ENCODE measurements at regions not wholly inside any gene's neighbourhood (a gene's known extent, or its start where the extent isn't known, plus 50 kb on each side); places are given as distances from the start of the nearest gene placed in this dataset.
A peak's percentile ranks its signal among the peaks of the same experiment; 100 is the strongest.

DNA sequence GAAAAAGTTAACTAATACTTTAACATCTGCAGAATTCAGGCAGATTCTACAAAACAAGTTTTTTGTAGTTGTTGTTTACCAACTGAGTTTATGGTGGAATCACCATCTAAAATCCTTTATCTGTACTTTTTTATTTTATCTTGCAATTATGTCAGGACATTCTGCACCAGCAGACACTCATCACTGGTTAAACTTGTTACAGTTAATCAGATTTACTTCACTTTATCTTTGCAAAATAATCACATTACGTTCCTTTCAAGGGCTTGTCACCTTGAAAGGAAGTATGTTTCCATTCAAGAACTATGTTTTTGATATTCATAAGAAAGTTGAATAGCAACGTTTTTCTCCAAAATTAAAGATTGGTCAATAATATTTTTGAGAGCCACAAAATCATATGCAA, 796.6 kb upstream of the ROBO1 start:
- no peak for DNase-seq

DNA sequence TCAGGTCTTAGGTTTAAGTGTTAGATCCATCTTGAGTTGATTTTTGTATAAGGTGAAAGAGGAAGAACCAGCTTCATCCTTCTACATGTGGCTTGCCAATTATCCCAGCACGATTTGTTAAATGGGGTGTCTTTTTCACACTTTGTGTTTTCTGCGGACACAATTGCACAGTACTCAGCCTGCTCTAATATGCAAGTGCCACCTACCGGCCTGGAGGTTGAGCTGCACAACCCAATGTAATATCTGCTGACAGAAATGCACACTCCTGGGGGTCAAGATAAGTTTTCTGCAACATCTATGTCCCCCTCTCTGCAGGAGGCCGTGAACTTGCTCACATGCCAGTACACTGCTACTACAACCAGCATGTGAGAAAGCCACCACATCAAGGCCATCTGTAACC, 791.9 kb upstream of the ROBO1 start:
- no peak for DNase-seq

DNA sequence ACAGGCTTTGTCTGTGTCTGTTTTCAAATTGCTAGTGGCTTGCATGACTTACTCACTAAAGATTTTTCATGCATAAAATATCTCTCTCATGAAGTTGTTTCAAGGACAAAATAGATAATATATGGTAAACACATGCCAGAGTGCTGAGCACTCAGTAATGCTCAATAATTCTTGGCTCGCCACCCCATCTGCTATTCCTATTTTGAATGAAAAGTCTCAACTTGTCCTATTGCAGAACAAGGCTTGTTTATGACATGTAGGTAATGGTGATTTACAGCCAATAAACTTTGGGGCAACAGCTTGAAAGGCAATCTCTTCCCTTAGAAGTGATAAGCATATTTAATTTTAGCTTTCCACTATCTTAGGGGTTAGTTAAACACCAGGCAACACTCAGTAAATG, 789.0 kb upstream of the ROBO1 start:
- DNase-seq: peak; percentile 77

DNA sequence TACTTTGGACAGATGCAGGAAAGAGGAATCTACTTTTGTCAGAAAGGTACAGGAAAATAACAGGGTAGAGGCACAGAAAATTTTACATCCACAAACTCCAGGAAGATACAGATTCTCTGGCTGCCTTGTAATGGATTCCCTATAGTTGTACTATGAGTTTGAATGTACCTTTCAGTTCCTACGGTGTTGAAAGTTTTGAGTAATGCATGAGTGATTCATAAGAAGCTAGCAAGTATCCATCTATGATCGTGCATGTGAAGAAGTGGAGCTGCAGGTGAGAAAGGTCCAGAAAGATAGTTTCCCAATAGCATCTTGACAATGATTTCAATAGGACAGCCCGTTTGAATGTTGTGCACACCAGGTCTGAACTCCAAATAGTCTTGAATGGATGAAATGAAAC, 786.5 kb upstream of the ROBO1 start:
- no peak for DNase-seq

DNA sequence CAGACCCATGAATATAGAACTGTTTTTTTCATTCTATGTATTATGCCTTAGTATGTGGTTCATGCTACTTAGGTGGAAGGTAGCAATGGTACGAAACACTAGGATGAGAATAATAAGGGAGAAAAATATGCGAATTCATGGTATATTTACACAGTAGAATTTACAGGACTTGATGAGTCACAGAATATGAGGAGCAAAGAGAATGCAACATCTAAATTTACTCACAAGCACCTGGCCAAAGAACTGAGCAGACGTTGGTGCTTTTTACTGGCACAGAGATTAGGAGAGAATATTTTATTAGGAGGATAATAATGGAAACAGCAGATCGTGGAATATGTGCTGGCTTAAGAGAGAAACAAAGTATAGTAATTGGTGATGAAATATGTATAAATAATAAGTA, 785.4 kb upstream of the ROBO1 start:
- no peak for DNase-seq

DNA sequence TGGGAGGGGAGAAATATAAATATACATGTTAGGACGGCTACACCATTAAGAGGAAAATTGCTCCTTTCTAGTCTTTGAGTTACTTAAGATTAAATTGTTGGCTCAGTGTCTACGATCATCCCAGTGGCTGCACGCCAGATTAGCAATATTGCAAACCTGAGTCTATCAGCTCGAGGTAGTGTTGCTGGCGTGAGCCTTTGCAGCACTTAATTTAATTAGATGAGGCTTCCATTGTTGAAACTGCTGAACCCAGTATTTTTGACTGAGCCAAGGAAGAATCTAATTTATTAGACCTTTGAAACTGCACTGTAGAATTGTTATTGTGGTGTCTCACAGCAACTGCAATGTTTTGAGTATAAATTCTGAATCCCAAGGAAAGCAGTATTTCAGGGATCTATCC, 782.4 kb upstream of the ROBO1 start:
- DNase-seq: peak; percentile 70

DNA sequence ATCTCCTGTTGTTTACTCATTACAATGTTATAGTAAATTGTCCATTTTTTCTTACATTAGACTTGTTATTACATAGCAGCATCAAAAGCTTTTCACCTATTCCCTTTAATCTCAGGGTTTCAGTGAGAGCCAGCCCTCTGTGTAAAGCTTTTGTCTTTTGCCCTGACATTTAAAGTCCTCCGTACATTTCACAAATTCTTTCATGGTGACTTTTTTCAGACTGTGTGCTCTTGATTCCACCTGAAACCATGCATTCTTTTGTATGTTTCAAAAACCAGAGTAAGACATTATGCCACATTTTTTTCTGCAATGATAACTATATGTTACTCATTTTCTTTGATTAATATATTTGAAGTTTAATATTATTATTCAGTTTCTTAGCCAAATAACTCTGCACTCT, 781.4 kb upstream of the ROBO1 start:
- no peak for DNase-seq

DNA sequence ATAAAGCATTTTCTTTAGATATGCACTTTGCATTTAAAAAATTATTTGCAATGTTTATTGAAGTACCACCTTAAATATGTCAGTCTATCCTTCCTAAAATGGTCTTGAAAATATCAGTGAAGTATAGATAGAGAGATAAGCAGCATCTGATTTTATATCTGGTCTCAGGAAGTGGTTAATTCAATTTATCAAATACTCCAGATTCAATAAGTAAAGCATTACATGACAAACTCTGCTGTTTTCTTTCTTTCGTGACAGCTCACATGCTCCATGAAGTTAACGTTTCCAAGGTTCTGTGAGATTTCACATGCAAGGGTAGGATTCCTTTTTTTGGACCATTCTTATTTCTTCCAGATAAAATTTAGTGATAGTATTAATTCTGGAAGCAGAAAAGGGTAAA, 775.4 kb upstream of the ROBO1 start:
- DNase-seq: no peak

DNA sequence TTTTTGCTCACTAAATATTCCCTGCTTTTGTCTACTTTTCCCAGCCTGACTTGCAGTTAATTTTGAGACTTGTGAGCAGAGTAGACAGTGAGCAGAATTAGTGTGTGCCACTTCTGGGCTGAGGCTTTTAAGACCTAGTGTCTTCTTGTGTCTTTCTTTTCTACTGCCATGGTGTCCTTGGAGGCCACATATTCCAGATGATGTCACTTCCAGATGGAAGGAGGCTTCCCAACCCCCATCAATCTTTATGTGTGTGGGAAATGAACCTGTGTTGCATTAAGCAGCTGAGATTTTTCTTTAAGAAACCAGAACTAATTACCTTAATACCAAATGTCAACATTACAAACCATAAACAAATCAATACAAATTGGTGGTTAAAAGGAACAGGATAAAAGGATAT, 774.7 kb upstream of the ROBO1 start:
- no peak for DNase-seq

DNA sequence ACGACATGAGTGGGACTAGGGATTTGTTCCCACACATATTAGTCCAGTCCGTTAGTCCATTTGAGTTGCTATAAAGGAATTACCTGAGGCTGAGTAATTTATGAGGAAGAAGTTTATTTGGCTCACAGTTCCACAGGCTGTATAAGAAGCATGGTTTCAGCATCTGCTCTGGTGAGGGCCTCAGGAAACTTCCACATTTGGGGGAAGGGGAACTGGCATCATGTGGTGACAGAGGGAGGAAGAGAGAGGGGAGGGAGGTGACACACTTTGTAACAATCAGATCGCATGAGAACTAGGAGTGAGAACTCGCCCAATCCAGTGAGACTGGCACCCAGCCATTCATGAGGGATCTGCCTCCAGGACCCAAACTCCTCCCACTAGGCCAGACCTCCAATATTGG, 769.9 kb upstream of the ROBO1 start:
- no peak for DNase-seq

DNA sequence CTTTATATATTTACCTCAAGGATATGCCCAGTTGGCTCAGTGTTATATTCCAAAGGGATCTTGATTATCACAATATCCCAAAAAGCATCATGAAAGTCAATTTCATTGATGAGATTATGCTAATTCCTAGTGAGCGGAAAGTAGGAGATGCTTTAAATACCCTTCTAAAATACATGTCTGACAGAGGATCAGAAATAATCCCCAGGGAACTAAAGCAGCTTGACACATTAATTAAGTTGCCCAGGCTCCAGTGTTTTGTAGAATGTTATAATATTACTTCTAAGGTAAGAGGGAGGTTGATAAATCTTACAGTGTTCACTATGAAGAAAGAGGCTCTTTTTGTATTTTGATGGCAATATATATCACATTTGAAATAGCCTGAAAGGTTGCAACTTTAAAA, 767.5 kb upstream of the ROBO1 start:
- DNase-seq: no peak

DNA sequence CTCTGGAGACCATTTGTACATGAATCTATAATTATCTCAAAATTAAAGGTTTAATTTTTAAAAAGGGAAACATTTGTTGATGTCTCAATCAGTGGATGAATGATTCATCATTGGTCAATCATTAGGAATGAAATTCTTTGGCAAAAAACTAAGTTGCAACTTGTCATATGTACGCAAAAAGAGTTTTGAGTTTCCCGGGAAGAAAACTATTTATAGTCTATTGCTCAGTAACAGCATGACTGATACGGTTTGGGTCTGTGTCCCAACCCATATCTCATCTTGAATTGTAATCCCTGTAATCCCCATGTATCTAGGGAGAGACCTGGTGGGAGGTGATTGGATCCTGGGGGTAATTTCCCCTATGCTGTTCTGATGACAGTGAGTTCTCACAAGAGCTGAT, 765.8 kb upstream of the ROBO1 start:
- DNase-seq: no peak

DNA sequence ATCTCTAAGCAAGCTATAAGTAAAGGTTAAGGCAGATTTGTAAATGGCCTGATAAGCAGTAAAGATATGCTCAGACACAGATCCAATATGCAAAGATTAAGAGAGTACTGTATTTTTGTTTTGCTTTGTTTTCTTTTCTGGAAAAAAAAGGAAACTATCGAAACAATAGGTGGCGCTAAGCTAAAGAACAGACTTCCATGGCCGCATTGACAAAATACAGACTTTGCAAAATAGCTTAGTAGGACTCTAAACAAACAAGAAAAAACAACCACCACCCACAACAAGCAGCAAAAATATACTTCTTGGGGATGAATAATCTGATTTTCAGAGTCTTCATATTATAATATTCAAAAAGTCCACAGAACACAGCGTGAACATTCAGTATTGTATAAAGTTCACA, 758.4 kb upstream of the ROBO1 start:
- no peak for DNase-seq

DNA sequence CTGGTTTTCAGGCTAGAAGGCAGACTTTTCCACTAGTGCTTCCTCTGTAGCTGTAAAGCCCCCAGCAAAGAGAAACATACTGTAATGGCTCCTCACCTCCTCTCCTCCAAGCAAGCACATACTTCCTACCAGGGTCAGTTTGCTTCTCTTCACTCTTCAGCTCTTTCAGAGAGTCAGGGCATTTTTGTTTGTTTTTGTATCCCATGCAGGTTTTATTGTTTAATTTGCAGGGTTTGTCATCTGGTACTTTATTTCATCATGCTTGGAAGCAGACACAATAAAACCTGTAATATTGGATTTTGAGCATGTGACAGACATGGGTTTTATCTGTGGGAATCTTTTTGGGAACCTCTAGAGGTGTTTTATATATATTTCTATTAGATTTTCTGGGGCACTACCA, 753.3 kb upstream of the ROBO1 start:
- DNase-seq: no peak

DNA sequence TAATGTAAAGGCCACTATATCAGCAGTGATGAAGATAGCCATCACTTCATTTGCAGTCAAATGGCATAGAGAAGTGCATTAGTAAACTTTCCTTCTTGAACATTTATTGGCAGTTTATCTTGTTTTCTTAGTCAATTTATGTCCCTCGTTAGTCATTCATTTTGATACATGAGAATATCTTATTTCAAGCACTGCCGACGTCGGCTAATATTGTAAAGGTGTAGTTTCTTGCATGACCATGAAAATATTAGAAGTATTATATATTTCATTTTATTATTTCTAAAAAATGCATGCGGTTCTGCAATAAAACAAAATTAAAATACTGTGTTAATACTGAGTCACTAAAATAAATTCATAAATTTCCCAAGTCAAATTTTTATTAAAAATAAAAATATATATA, 751.6 kb upstream of the ROBO1 start:
- DNase-seq: no peak

DNA sequence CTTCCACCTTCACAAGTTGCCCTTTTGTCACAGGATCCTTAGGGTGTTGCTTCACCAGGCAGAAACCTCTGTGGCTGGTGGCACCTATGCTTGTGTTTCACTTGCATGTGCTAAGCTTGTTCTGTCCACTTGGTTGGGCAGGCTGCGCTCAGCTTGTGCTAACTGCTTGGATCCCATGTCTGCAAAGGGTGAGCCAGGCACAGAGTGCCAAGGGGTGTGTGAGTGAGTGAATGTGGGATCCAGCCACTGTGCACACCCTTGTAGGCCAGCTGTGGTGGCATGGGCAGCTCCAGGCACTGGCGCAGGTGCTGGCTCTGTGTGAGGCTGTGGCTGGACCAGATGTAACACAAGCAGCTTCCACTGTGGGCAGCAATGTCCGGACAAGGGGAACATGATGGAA, 728.7 kb upstream of the ROBO1 start:
- DNase-seq: no peak

DNA sequence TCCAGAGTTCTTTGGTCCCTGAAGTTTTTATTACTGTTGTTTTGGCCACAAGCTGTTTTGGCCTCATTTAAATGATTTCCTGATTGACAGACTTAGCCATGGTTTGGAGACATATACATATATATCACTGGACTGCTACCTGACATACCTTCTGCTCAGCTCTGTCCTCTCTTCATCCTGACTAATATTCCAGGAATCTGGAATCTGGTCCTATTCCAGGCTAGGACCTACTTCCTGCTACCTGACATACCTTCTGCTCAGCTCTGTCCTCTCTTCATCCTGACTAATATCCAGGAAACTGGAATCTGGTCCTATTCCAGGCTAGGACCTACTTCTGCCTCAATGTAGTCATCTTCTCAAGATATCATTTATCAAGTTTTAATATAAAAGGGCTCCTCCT, 724.4 kb upstream of the ROBO1 start:
- no peak for DNase-seq

DNA sequence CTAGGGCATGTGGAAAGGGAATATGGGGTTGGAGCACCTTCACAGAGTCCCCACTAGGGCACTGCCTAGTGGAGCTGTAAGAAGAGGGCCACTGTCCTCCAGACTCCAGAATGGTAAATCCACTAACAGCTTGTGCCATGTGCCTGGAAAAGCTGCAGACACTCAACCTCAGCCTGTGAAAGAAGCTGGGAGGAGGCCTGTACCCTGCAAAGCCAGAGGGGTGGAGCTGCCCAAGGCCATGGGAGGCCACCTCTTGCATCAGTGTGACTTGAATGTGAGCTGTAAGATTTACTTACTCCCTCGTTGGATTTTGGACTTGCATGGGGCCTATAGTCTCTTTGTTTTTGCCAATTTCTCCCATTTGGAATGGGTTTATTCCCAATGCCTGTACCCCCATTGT, 705.2 kb upstream of the ROBO1 start:
- DNase-seq: no peak

DNA sequence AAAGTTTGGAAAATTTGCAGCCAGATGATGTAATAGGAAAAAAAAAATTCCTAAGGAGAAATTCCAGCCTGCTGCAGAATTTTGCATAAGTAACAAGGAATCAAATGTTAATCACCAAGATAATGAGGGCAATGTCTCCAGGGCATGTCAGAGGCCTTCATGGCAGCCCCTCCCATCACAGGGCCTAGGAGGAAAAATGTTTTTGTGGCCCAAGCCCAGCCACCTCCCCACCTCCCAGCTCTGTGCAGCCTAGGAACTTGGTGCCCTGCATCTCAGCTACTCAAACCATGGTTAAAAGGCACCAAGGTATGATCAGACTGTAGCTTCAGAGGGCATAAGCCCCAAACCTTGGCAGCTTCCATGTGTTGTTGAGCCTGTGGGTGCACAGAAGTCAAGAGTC, 704.7 kb upstream of the ROBO1 start:
- no peak for DNase-seq

DNA sequence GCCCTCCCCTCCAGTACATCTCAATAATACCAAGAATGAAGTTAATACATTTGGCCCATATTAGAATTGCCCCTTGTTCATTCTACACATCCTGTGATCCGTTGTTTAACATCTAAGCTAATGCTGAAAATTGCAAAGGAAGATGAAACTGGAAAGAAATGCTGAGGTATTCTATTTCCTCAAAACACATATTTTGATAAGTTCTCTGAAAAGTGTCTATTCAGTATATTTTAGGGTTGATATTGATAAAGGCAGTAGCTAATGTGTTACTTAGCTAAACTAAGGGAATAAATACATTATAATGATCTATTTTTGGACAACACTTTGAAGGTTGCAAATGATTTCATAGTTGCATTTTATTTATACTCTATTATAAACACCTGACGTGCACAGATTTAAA, 702.6 kb upstream of the ROBO1 start:
- no peak for DNase-seq

DNA sequence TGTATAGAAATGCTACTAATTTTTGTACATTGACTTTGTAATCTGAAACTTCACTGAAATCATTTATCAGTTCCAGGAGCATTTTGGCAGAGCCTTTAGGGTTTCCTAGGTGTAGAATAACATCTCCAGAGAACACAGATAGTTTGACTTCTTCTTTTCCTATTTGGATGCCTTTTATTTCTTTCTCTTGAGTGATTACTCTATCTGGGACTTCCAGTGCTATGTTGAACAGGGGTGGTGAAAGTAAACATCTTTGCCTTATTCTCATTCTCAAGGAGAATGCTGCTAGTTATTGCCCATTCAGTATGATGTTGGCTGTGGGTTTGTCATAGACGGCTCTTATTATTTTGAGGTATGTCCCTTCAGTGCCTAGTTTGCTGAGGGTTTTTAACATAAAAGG, 697.9 kb upstream of the ROBO1 start:
- DNase-seq: no peak

DNA sequence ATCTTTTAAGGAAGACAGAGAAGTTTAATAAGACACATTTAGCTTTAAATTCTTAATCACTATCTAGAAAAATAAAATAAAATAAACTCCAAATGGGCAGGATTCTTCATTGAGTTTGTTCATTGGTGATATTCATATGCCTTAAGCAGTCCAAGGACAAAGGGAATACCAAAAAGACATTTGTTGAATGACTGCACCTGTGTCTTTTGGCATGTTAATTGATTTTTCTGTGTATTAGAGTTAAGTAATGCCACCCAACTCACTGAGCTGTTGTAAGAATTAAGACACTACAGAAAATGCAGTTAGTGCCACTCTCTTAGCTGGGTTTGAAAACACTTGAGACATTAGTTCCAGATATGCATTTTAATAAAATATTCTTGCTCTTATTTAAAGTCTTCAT, 683.6 kb upstream of the ROBO1 start:
- no peak for DNase-seq

DNA sequence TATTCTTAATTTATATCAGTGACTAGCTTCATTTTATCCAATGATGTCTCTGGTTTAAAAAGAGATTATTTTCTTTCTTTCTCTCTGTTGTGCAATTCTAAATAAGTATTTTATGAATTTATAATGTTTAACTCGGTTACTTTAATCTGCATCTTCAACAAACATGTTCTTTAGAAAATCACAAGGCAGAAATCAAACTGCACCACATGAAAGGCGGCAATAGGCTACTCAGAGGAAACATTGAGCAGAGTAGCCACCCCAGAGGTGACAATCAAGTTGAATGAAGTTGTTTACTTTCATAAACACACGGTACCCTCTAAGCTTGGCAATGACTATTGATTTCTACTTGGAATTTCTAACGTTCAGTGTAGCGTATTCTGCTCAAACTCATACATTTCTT, 677.8 kb upstream of the ROBO1 start:
- no peak for DNase-seq

DNA sequence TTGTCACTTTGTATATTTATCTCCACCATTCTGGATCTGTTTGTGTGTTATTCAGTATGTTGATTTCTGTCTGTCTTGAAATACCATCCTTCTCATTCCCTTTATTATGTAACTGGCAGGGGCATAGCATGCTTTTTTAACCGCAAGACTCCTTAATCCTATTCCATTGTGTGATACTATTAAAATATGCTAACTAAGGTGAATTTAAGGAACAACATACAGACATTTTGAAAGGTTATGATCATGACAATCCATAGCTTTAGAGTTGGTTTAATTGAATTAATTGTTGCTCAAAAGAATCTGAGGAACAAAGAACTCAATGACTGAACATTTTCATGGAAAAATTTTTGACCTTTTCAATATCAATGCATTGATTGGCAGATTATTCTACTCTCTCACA, 677.3 kb upstream of the ROBO1 start:
- no peak for DNase-seq

DNA sequence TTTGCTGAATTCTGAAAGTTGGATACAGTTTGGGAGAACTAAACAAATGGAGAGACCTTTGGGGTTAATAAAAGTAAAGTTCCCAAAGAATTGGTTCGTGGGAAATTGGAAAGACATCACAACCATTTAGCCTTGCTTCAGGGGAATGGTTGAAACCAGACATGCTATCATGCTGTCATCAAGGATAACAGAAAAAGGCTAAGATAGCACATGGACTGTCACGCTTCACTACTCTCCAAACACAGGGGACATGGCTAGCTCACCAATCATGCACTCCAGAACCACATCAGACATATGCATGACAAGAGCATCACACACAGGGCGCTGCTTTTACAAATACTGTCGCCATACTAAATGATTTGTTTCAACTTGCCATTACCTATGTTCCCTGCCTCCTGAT, 671.7 kb upstream of the ROBO1 start:
- no peak for DNase-seq

DNA sequence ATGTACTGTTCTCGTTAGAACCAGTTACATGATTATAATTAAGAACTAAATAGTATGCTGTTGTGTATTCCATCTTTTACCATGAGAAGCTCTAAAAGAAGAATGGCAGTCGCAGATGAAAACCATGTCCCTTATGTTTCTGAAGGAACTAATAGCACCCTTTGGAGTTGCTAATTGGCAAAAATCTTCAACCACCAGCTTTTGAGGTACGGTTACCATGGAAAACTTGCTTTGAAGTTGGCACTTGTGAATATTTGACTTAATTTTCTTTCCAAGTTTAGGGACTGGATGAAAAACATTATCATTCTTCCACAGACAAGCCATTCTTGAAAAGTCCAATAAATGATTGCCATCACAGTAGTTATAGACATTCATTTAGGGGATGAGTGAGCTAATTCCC, 666.6 kb upstream of the ROBO1 start:
- DNase-seq: no peak

DNA sequence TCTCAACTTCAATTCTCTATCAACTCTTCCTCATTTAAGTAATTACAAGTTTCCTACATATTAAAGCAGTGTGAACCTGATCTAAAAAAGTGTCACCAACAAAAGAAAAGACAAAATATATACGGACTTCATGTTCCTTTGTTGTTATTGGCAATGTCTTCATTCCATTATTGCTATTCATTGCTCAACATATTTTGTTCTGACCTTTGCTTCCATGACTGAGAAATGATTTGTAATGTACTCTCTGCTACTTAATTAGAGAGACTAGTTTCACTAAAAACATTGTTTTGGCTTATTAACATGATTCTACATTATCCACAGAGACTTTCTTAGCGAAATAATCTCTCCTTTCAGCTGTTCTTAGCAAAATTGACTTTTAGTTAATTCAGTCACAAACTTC, 657.2 kb upstream of the ROBO1 start:
- DNase-seq: no peak
